ENCODE measurements at regions not wholly inside any gene's neighbourhood (a gene's known extent, or its start where the extent isn't known, plus 50 kb on each side); places are given as distances from the start of the nearest gene placed in this dataset.

DNA sequence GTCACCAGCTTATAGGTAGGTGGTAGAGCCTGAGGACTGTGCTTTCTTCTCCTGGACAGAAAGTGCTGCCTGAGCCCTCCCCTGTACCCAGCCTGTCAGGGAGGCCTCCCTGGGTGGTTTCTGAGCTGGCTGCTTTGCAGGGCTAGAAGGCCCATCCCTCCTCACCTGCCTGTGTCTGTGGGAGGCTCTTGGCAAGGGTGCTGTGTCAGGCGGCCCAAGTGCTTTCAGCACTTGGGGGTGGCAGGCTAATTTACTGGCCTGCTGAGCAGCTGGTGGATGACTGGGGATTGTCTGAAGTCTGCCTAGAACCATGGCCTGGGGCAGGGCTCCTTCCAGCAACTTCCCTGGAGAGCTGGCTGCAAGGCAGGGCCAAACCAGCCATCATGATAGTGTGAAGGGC lies 139.0 kb upstream of the NAV2 start:
- TF ChIP-seq, protein P1, sequence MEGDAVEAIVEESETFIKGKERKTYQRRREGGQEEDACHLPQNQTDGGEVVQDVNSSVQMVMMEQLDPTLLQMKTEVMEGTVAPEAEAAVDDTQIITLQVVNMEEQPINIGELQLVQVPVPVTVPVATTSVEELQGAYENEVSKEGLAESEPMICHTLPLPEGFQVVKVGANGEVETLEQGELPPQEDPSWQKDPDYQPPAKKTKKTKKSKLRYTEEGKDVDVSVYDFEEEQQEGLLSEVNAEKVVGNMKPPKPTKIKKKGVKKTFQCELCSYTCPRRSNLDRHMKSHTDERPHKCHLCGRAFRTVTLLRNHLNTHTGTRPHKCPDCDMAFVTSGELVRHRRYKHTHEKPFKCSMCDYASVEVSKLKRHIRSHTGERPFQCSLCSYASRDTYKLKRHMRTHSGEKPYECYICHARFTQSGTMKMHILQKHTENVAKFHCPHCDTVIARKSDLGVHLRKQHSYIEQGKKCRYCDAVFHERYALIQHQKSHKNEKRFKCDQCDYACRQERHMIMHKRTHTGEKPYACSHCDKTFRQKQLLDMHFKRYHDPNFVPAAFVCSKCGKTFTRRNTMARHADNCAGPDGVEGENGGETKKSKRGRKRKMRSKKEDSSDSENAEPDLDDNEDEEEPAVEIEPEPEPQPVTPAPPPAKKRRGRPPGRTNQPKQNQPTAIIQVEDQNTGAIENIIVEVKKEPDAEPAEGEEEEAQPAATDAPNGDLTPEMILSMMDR (conservative IDR thresholded peaks at IDR 0.05) = no peak
- Mint-ChIP-seq H3K27ac (ENCODE audit: unreplicated experiment) (no peak overlapping the region), H3K27me3 (ENCODE audit: low read depth) (no peaks in the 10 kb centered on the region), H3K36me3 (ENCODE audit: low read depth) (no peaks in the 10 kb centered on the region), H3K4me3 (no peak overlapping the region), H3K9me3 (no peaks in the 10 kb centered on the region), H3K4me1 (peaks cover 13% of the 10 kb centered on the region)
- no peak for DNase-seq (ENCODE audit: low read depth, low spot score)

DNA sequence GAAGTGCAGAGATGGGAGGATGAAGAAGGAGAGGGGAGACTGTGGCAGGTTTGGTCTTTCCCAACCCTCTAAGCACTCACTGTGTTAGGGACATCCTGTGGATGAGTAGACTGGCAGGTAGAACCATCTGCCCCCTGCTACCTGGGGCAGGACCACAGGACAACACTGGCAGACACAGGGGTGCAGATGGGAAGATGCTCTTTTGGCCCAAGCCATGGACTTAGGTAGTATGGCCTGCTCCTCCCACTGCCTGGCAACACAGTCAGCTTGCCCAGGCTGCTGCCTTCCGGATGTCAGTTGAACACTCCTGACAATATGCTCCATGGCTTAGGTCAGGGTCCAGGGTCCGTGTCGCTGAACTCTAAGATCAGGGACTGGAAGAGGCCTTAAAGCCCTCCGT lies 140.7 kb upstream of the NAV2 start:
- Mint-ChIP-seq H3K4me1 (no peaks in the 10 kb centered on the region), H3K9me3 (no peaks in the 10 kb centered on the region), H3K27ac (ENCODE audit: unreplicated experiment) (no peak overlapping the region), H3K36me3 (ENCODE audit: low read depth) (no peaks in the 10 kb centered on the region), H3K27me3 (ENCODE audit: low read depth) (no peaks in the 10 kb centered on the region), H3K4me3 (no peak overlapping the region)
- DNase-seq (ENCODE audit: low read depth, low spot score) = no peak
- TF ChIP-seq, protein P1 (conservative IDR thresholded peaks at IDR 0.05) = no peak

DNA sequence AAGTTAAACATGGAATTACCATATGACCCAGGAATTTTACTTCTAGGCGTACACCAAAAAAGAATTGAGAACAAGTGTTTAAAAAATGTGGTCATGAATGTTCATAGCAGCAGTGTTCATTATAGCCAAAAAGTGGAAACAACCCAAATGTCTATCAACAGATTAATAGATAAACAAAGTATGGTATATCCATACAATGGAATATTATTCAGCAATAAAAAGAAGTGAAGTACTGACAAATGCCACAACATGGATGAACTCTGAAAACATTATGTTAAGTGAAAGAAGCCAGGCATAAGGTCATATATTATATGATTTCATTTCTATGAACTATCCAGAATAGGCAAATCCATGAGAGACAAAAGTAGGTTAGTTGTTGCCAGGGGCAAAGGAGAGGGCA lies 141.7 kb upstream of the NAV2 start:
- Mint-ChIP-seq H3K36me3 (ENCODE audit: low read depth) (no peaks in the 10 kb centered on the region), H3K4me1 (no peaks in the 10 kb centered on the region), H3K9me3 (no peaks in the 10 kb centered on the region)

DNA sequence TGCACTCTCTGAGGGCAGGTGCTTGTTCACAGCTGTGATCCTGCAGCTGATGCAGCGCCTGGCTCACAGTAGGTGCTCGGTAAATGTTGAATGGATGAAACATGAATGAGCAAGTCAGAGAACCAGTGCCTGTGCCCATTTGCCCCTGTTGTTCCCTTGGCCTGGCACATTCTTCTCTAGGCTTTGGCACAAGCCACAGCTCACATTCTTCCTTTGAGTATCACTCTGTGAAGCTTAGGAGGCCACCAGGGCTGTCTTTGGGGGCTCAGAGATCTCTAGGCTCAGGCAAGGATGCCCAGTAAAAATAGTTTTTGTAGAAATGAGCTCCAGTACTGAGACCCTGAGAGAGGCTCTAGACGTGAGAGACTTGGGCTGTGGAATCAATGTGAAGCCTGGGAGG lies 144.6 kb upstream of the NAV2 start:
- Mint-ChIP-seq H3K27ac (ENCODE audit: unreplicated experiment) (no peak overlapping the region), H3K27me3 (ENCODE audit: low read depth) (no peaks in the 10 kb centered on the region), H3K4me3 (no peak overlapping the region), H3K4me1 (peaks cover 9% of the 10 kb centered on the region), H3K36me3 (ENCODE audit: low read depth) (no peaks in the 10 kb centered on the region), H3K9me3 (no peaks in the 10 kb centered on the region)
- TF ChIP-seq, protein P1 (conservative IDR thresholded peaks at IDR 0.05) = no peak
- DNase-seq (ENCODE audit: low read depth, low spot score) = no peak

More for the DNA sequence above, 141.7 kb upstream of the NAV2 start:
- TF ChIP-seq, protein P1 (conservative IDR thresholded peaks at IDR 0.05) = no peak
- no peak for DNase-seq (ENCODE audit: low read depth, low spot score)
- no peaks in the 10 kb centered on the region for H3K27me3 Mint-ChIP-seq (ENCODE audit: low read depth)
- no peak overlapping the region for H3K4me3 Mint-ChIP-seq
- H3K27ac Mint-ChIP-seq (ENCODE audit: unreplicated experiment) = no peak overlapping the region

DNA sequence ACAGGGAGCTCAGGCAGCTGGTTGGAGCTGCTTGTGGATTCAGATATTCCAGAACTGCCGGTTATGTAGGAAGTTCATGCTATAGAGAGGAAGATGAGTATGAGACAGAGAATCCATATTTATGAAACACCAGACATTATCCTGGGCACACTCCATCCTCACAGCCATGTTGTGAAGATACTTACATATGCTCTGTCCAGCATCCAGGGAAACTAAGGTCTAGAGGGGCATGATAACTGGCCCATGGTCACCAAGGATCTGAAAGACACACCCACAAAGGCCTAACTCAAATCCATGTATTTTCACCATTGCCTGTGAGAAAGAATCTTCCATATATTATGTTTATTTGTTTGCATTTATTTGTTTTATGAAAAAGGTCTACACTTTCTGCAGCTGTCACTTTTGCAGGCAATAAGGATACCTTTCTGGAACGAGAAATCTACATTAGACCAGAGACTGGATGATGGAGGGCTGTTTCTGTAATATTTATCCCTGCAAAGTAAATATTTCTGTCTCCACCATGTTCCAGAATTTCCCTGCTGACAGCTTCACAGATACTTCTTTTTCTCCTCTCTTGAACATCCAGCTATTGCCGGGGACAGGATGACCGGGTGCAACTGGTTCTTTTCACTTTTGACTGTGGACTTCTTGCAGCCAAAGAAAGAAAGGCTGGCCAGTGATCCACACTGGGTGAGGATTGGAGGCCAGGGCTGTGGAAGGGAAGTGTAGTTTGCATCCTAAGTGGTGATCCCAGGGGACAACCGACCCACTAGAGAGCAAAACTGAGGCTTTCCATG lies 145.9 kb upstream of the NAV2 start:
- H3K27ac Mint-ChIP-seq (ENCODE audit: unreplicated experiment) = no peak overlapping the region
- no peaks in the 10 kb centered on the region for H3K27me3 Mint-ChIP-seq (ENCODE audit: low read depth)
- H3K36me3 Mint-ChIP-seq (ENCODE audit: low read depth) = no peaks in the 10 kb centered on the region

More for the DNA sequence above, 145.9 kb upstream of the NAV2 start:
- Mint-ChIP-seq H3K9me3 (no peaks in the 10 kb centered on the region), H3K4me1 (peaks cover 9% of the 10 kb centered on the region), H3K4me3 (no peak overlapping the region)
- TF ChIP-seq, protein P1 (conservative IDR thresholded peaks at IDR 0.05) = no peak
- DNase-seq (ENCODE audit: low read depth, low spot score) = no peak
